ENCODE measurements at regions not wholly inside any gene's neighbourhood (a gene's known extent, or its start where the extent isn't known, plus 50 kb on each side); places are given as distances from the start of the nearest gene placed in this dataset.

DNA sequence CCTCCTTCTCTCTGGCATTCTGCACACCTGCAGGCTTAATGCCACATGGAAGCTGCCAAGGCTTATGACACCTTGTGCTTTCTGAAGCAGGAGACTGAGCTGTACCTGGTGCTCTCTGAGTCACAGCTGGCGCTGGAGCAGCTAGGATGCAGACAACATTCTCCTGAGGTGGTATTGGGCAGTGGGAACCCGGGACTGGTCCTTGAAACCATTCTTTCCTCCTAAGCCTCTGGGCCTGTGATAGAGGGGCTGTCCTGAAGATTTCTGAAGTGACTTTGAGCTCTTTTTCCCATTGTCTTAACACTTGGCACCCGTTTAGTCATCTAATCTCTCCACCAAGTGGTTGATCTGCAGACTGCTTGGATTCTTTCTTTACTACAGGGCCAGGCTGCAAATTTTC, 508.4 kb downstream of the TFEC start:
- TF ChIP-seq, protein P1, sequence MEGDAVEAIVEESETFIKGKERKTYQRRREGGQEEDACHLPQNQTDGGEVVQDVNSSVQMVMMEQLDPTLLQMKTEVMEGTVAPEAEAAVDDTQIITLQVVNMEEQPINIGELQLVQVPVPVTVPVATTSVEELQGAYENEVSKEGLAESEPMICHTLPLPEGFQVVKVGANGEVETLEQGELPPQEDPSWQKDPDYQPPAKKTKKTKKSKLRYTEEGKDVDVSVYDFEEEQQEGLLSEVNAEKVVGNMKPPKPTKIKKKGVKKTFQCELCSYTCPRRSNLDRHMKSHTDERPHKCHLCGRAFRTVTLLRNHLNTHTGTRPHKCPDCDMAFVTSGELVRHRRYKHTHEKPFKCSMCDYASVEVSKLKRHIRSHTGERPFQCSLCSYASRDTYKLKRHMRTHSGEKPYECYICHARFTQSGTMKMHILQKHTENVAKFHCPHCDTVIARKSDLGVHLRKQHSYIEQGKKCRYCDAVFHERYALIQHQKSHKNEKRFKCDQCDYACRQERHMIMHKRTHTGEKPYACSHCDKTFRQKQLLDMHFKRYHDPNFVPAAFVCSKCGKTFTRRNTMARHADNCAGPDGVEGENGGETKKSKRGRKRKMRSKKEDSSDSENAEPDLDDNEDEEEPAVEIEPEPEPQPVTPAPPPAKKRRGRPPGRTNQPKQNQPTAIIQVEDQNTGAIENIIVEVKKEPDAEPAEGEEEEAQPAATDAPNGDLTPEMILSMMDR (IDR thresholded peaks at IDR 0.05) = no peak
- TF ChIP-seq EZH2 (IDR thresholded peaks at IDR 0.05) = no peak
- no peak for TF ChIP-seq EZH2phosphoT487 (IDR thresholded peaks at IDR 0.05)
